ENCODE measurements at regions not wholly inside any gene's neighbourhood (a gene's known extent, or its start where the extent isn't known, plus 50 kb on each side); places are given as distances from the start of the nearest gene placed in this dataset.
"Not testable (repeated sequence)": the region's sequence is repeated elsewhere in the genome, so short reads cannot be mapped to it uniquely, and the experiment has no call there.

- peak; percentile 16 for DNase-seq
These were observed 141.6 kb upstream of the RFC3 start for GRCh38 chr13:33676045-33676989.

- no peak for DNase-seq
These were observed 140.7 kb upstream of the RFC3 start for GRCh38 chr13:33677215-33677614.

GRCh38 chr13:33678084-33678483 is 139.9 kb upstream of the RFC3 start:
- DNase-seq, result no peak

- no peak for DNase-seq
These were observed 138.9 kb upstream of the RFC3 start for GRCh38 chr13:33678906-33679657.

GRCh38 chr13:33679658-33680012 is 138.3 kb upstream of the RFC3 start:
- no peak for DNase-seq

DNA sequence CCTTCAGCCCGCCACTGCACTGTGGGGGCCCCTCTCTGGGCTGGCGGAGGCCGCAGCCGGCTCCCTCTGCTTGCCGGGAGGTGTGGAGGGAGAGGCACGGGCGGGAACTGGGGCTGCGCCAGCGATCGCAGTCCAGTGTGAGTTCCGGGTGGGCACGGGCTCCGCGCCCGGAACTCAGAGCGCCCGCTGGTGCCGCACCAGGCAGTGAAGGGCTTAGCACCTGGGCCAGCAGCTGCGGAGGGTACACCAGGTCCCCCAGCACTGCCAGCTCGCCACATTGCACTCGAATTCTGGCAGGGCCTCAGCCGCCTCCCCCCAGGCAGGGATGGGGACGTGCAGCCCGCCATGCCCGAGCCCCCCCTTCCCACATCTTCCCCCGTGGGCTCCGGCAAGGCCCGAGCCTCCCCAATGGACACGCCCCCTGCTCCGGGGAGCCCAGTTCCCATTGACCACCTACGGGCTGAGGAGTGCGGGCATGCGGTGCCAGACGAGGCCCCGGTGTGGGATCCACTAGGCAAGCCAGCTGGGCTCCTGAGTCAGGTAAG is 135.9 kb upstream of the RFC3 start:
- DNase-seq, result no peak

DNA sequence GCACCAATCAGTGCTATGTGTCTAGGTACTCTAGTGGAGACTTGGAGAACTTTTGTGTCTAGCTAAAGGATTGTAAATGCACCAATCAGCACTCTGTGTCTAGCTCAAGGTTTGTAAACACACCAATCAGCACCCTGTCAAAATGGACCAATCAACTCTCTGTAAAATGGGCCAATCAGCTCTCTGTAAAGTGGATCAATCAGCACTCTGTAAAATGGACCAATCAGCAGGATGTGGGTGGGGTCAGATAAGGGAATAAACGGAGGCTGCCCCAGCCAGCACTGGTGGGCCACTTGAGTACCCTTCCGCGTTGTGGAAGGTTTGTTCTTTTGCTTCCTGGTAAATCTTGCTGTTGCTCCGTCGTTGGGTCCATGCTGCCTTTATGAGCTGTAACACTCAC is 135.3 kb upstream of the RFC3 start:
- DNase-seq, result not testable (repeated sequence)

DNA sequence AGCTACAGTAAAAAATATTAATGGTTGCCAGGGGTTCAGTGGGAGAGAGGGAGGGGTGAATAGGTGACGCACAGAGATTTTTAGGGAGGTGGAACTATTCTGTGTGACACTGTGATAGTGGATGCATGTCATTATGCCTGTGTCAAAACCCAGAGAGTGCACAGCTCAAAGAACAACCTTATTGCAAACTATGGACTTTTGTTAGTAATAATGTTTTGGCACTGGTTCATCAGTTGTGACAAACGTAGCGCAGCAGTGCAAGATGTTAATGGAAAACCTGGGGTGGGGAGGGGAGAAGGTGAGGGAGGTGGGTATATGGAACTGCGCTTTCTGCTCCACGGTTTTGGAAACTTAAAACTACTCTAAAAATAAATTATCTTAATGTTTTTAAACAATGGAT is 134.6 kb upstream of the RFC3 start:
- DNase-seq, result no peak

DNA sequence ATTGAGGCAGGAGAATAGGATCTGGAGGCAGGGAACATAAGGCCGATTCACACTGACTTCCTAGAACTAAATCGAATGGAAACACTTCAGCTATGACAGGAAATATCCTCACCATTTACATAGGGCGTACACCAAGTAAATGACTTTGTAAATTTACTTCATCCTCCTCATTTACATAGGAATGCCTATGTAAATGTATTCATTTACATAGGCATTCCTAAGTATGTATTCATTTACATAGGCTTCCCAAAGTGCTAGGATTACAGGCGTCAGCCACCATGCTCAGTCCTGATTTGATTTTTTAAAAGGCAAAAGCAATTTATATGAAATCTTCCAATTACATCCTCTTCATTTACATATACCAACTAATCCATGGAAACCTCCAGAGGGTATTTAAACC is 133.1 kb upstream of the RFC3 start:
- no peak for DNase-seq

- no peak for DNase-seq
These were observed 131.0 kb upstream of the RFC3 start for GRCh38 chr13:33686772-33687480.

DNA sequence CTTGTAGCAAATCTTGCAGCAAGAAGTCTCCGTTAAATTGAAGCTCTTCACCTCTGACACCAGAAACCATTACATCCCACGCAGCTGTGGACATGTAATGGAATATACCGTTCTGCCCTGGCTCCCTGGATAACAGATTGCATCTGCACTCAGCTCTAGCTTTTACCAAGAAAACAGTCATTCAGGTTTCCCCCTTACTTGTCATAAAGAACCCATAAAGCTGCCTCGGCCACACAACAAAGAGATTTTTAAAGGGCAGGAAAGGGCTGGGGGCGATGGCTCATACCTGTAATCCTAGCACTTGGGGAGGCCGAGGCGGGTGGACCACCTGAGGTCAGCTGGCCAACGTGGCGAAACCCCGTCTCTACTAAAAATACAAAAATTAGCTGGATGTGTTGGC is 127.6 kb upstream of the RFC3 start:
- no peak for DNase-seq

DNA sequence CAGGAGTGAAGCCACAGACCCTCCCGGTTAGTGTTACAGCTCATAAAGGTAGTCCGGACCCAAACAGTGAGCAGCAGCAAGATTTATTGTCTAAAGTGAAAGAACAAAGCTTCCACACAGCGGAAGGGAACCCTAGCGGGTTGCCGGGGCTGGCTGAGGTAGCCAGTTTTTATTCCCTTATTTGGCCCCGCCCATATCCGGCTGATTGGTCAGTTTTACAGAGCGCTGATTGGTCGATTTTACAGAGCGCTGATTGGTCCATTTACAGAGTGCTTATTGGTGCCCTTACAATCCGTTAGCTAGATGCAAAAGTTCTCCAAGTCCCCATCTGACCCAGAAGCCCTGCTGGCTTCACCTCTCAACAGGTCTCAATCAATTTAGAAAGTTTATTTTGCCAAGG is 126.0 kb upstream of the RFC3 start:
- no peak for DNase-seq

- no peak for DNase-seq
These were observed 125.4 kb upstream of the RFC3 start for GRCh38 chr13:33692531-33692930.

GRCh38 chr13:33694546-33694945 is 123.4 kb upstream of the RFC3 start:
- DNase-seq, result no peak

GRCh38 chr13:33696530-33696929 is 121.4 kb upstream of the RFC3 start:
- no peak for DNase-seq

- DNase-seq, result no peak
These were observed 120.0 kb upstream of the RFC3 start for GRCh38 chr13:33697926-33698325.

- DNase-seq, result no peak
These were observed 110.5 kb upstream of the RFC3 start for GRCh38 chr13:33707449-33707848.

DNA sequence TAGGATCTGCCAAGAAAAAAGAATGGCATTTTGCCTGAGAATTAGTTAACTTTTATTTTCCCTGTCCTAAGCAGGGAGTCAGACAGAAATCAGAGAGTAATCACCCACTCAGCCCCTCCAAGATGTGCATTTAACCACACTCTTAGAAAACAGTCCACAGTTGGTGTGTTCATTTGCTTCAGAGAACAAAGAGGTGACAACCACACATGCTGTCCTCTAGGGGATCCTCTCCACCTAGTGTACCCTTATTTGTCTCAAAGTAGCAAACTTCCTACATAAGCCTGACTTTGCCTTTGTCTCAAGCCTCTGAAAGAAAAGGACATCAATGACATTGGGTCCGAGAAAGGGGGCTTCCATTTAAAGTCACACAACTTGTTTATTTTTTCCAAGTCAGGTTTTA is 107.0 kb upstream of the RFC3 start:
- DNase-seq, result no peak

DNA sequence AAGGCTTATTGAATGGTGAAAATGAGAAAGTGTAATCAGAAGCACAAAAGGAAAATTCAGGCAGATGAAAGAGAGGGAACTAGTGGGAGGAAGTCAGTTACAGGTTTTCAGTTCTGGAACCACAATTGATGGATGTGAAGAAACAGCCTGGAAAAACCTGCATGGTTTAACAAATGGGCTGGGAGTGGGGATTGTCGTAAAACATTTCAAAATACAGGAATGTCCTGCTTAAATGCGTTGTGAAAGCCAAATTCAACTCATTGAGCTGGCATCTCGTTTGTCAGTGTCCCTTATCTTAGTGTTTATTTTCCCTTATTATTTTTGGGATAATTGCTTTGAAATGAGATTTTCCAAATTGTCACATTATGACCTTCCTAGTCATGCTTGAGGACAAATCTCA is 106.5 kb upstream of the RFC3 start:
- DNase-seq, result no peak

DNA sequence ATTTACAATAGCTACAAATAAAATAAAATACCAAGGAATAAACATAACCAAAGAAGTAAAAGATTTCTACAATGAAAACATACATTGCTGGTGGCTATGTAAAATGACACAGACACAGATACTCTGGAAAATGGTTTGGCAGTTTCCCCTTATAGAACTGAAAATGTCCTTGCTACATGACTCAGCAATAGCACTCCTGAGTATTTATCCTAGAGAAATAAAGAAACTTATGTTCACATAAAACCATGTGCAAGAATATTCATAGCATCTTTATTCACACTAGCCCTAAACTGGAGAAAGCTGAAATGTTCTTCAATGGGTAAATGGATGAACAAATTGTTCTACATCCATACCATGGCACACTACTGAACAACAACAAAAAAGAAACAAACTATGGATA is 100.2 kb upstream of the RFC3 start:
- DNase-seq, result no peak

DNA sequence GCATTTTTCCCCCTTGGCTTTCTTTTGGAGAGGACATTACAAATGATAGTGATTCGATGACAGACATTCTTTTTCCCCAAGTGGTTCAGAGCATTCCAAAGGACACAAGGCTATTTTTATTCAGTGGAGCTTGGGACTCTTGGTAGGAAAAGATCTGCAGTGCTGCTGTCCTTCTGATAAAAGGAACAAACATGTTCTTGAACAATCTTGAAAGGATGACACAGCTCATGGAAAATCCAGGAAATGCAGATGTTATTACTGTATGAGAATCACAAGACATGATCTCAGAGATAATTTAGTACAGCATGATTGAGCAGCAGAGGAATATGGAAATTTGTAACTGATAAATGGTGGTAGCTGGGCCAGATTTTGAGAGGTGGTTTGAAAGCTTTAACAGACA is 96.2 kb upstream of the RFC3 start:
- no peak for DNase-seq

DNA sequence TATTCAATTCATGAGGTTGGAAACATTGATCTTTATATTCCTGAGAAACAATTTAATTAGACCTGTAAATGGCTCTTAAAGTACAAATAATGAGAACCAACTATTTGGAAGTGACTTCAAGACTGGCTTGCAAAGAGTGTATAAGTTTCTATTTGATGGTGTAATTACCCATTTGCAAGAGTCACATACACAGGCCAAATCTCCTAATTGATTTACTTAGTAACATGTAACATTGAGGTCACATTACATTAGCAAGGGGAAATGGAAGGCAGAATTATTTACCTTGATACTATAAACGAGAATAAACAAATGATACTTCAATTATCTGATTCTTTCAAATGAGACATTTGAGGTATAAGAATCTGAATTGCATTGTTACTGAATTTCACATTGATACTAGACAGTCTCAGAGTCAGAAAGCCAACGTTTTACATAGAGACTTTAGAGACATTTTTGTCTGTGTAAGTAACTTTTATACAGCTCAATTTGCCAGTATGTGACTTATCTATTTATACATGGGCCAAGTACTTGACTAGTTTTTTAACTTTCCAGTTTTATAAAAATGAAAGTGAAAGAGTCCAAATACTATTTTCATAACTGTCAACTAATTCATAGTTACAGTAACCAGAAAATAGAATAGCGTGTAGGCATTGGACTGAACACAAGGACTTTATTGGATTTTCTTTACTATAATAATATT is 95.6 kb upstream of the RFC3 start:
- no peak for DNase-seq

- no peak for DNase-seq
These were observed 94.6 kb upstream of the RFC3 start for GRCh38 chr13:33723365-33723764.
